ENCODE measurements at regions not wholly inside any gene's neighbourhood (a gene's known extent, or its start where the extent isn't known, plus 50 kb on each side); places are given as distances from the start of the nearest gene placed in this dataset.

DNA sequence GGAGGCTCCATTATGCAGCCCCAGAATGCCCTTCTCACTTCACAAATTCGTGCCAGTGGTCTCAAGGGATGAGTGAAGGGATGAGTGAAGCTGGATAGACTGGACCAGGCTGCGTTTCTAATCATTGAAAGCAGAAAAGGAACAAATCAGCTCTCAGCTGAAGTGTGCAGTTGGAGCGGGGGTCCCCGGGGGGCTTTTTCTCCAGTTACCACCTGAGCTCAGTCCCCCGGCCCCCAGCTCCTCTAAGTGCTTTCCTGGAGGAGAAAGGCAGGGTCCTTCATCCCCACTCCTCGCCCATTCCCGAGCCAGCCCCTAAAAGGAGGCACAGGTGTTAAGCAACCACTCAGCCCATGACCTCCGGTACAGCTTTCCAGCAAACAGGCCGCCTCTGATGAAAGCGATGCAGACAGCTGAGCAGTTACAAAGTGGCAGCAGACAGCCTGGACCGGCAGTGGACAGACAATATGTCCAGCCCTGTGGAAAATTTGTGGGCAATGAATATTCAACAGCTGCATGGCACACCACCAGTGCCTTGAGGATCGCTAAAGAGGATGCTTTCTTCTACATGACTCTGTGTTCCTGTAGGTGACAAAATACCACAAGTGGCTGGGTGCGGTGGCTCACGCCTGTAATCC, 110.7 kb upstream of the UBL3 start:
- TF ChIP-seq, protein P1, sequence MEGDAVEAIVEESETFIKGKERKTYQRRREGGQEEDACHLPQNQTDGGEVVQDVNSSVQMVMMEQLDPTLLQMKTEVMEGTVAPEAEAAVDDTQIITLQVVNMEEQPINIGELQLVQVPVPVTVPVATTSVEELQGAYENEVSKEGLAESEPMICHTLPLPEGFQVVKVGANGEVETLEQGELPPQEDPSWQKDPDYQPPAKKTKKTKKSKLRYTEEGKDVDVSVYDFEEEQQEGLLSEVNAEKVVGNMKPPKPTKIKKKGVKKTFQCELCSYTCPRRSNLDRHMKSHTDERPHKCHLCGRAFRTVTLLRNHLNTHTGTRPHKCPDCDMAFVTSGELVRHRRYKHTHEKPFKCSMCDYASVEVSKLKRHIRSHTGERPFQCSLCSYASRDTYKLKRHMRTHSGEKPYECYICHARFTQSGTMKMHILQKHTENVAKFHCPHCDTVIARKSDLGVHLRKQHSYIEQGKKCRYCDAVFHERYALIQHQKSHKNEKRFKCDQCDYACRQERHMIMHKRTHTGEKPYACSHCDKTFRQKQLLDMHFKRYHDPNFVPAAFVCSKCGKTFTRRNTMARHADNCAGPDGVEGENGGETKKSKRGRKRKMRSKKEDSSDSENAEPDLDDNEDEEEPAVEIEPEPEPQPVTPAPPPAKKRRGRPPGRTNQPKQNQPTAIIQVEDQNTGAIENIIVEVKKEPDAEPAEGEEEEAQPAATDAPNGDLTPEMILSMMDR (IDR thresholded peaks at IDR 0.05; ENCODE audit: extremely low read depth, missing control alignments) = no peak
- DNase-seq (ENCODE audit: low spot score) = no peak

GRCh38 chr13:29959603-29960002, 109.2 kb upstream of the UBL3 start:
- DNase-seq (ENCODE audit: low spot score) = no peak
- TF ChIP-seq, protein P1 (IDR thresholded peaks at IDR 0.05; ENCODE audit: extremely low read depth, missing control alignments) = no peak

DNA sequence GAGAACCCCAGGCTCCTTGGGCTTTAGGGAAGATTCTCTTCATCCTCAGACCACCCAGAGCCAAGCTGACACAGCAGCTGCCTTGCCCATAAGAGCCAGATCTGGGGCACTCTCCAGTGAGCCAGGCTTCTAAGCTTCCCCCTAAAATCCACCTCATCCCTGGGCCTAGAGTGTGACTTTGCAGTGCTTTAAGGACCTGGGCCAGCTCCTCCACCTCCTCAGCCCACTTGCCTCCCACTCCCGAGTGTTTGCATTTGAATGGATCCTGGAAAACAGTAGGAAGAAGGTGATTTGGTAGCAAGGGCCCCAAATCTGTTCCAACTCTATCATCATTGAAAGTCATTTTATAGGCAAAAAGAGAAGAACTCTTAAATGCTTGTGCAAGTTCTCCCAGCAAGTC, 108.7 kb upstream of the UBL3 start:
- DNase-seq (ENCODE audit: low spot score) = no peak

DNA sequence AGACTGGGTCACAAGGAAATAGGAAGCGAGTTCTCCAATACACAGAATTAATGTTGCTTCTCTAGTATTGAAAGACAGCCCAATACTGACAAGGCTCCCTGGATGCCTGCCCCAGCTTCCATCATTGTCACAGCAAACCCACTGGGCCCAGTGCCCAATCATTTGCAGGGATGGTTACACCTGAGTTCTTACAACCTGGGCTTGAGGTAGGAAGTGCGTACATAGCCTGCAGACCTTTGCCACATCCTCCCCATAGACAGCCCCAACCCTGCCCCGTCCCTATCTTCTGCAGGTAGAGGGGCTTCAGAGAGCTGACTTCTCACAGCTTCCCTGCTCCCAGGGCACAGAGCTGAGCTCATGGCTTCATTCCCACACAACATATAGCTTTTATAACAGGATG, 108.1 kb upstream of the UBL3 start:
- TF ChIP-seq, protein P1 (IDR thresholded peaks at IDR 0.05; ENCODE audit: extremely low read depth, missing control alignments) = no peak
- no peak for DNase-seq (ENCODE audit: low spot score)

More for the DNA sequence above, 108.7 kb upstream of the UBL3 start:
- TF ChIP-seq, protein P1 (IDR thresholded peaks at IDR 0.05; ENCODE audit: extremely low read depth, missing control alignments) = no peak

GRCh38 chr13:29957320-29957719, 106.9 kb upstream of the UBL3 start:
- no peak for DNase-seq (ENCODE audit: low spot score)
- TF ChIP-seq, protein P1 (IDR thresholded peaks at IDR 0.05; ENCODE audit: extremely low read depth, missing control alignments) = no peak

DNA sequence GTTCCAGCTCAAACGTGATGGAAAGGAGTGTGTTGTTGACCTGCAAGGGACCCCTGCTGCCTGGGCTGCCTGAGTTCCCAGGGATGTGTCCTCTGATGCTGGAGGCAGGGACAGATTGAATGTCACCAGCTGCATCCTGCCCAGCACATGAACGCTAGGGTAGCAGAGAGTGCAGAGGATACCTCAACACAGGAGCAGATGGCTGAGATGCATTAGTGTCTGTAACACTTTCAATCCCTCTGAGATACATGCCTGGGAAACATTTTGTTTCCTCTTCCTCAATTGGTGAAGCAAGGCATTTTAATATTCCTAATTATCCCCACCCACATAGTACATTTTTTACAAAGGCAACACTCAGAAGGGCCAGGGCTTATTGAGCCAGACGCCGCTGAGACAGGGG, 106.4 kb upstream of the UBL3 start:
- TF ChIP-seq, protein P1 (IDR thresholded peaks at IDR 0.05; ENCODE audit: extremely low read depth, missing control alignments) = no peak
- DNase-seq (ENCODE audit: low spot score) = no peak

DNA sequence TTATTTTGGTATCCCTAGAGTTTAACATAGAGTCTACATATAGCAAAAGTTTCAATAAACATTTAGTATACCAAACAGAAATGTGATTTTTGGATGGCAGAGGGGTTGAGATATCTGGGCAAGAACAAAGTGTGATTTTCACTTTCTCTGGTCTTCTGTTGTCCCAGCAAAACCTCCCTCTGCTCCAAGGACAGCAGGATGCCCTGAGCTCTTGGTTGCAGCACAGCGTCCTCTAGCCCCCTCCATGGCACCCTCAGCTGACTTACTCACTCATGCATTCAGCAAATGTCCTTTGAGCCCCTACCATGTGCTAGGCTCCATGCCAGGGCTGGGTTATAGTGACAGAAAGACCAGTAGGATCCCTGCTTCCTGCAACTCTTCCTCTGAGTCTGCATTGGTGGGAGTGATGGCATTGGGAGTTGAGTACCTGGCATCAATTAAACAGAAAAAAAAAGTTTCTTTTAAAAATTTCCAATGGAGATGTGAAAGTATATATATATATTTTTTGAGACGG, 104.8 kb upstream of the UBL3 start:
- no peak for DNase-seq (ENCODE audit: low spot score)
- TF ChIP-seq, protein P1 (IDR thresholded peaks at IDR 0.05; ENCODE audit: extremely low read depth, missing control alignments) = no peak
